ENCODE measurements at regions not wholly inside any gene's neighbourhood (a gene's known extent, or its start where the extent isn't known, plus 50 kb on each side); places are given as distances from the start of the nearest gene placed in this dataset.

DNA sequence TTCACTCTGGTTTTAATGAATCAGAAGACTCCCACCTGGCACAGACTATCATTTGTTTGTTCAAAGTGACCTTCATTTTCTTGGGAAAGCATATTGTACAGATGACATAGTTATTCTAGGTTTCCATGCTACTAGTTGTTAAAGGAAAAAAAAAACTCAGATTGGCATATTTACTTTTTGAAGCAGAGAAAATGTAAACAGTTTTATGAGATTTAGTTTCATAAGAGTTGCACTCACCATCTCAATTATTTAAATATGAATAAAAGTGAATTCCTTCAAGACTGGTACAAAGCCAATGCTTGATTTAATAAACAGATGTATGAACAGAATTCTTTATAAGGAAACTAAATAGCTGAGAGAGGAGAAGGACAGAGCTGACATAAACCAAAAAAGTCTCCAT is 280.3 kb upstream of the UGT8 start:
- intact Hi-C loops (cut with DNase I) = no loop called here
- no peaks in the 10 kb centered on the region for H3K4me1 ChIP-seq (ENCODE audit: control insufficient read depth in 2 of 3, insufficient read depth in 2 of 3, low read depth in 1 of 3, low read length in 3 of 3)

GRCh38 chr4:114320126-114320525 is 278.5 kb upstream of the UGT8 start:
- Histone ChIP-seq H3K4me1 (ENCODE audit: control insufficient read depth in 2 of 3, insufficient read depth in 2 of 3, low read depth in 1 of 3, low read length in 3 of 3) (no peaks in the 10 kb centered on the region), H3K27me3 (ENCODE audit: control insufficient read depth, insufficient read depth, low read length) (no peaks in the 10 kb centered on the region), H3K9me3 (ENCODE audit: control insufficient read depth in 2 of 3, insufficient read depth in 1 of 3, low read length in 3 of 3) (no peaks in the 10 kb centered on the region), H3K9ac (ENCODE audit: low read length in 3 of 3) (no peak overlapping the region), H3K27ac (ENCODE audit: low read depth in 2 of 2, low read length in 2 of 2) (no peak overlapping the region), H3K4me3 (ENCODE audit: low read length in 3 of 3) (no peak overlapping the region), H3K36me3 (ENCODE audit: control insufficient read depth in 2 of 3, insufficient read depth in 3 of 3, low read length in 3 of 3) (no peaks in the 10 kb centered on the region)
- TF ChIP-seq, protein P1, sequence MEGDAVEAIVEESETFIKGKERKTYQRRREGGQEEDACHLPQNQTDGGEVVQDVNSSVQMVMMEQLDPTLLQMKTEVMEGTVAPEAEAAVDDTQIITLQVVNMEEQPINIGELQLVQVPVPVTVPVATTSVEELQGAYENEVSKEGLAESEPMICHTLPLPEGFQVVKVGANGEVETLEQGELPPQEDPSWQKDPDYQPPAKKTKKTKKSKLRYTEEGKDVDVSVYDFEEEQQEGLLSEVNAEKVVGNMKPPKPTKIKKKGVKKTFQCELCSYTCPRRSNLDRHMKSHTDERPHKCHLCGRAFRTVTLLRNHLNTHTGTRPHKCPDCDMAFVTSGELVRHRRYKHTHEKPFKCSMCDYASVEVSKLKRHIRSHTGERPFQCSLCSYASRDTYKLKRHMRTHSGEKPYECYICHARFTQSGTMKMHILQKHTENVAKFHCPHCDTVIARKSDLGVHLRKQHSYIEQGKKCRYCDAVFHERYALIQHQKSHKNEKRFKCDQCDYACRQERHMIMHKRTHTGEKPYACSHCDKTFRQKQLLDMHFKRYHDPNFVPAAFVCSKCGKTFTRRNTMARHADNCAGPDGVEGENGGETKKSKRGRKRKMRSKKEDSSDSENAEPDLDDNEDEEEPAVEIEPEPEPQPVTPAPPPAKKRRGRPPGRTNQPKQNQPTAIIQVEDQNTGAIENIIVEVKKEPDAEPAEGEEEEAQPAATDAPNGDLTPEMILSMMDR (IDR thresholded peaks at IDR 0.05; ENCODE audit: borderline replicate concordance, extremely low read depth, insufficient read depth) = no peak
- FAIRE-seq = no peak
- no peak for DNase-seq
- intact Hi-C loops (cut with DNase I) = no loop called here

More for the DNA sequence above, 280.3 kb upstream of the UGT8 start:
- DNase-seq = peak in 1 of 5 donors; percentile 20
- Histone ChIP-seq H3K4me3 (ENCODE audit: low read length in 3 of 3) (no peak overlapping the region), H3K9me3 (ENCODE audit: control insufficient read depth in 2 of 3, insufficient read depth in 1 of 3, low read length in 3 of 3) (no peaks in the 10 kb centered on the region), H3K9ac (ENCODE audit: low read length in 3 of 3) (no peak overlapping the region), H3K27ac (ENCODE audit: low read depth in 2 of 2, low read length in 2 of 2) (no peak overlapping the region), H3K36me3 (ENCODE audit: control insufficient read depth in 2 of 3, insufficient read depth in 3 of 3, low read length in 3 of 3) (no peaks in the 10 kb centered on the region), H3K27me3 (ENCODE audit: control insufficient read depth, insufficient read depth, low read length) (no peaks in the 10 kb centered on the region)
- peak; percentile 35 for FAIRE-seq
- TF ChIP-seq, protein P1 (IDR thresholded peaks at IDR 0.05; ENCODE audit: borderline replicate concordance, extremely low read depth, insufficient read depth) = no peak

DNA sequence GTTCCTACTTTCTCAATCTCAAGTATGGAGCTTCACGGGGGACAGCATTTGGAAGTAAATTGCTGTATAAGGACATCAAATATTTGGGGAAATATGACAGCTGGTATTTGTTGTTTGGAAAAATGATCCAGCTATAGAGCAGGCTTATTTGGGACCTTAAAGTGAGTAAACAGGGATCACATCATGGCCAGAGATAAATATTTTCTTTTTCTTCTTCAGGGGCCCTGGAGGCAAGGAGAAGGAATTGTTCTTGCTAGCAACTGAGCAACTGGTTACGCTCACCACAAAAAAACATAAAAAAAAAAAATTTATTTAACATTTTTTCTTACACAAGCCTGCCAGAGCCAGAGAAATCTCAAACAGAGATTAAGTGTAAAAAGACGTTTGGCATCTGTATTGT is 277.2 kb upstream of the UGT8 start:
- no peaks in the 10 kb centered on the region for H3K9me3 ChIP-seq (ENCODE audit: control insufficient read depth in 2 of 3, insufficient read depth in 1 of 3, low read length in 3 of 3)
- H3K4me3 ChIP-seq (ENCODE audit: low read length in 3 of 3) = no peak overlapping the region
- no peaks in the 10 kb centered on the region for H3K27me3 ChIP-seq (ENCODE audit: control insufficient read depth, insufficient read depth, low read length)
- intact Hi-C loops (cut with DNase I) = no loop called here
- H3K9ac ChIP-seq (ENCODE audit: low read length in 3 of 3) = no peak overlapping the region
- no peaks in the 10 kb centered on the region for H3K36me3 ChIP-seq (ENCODE audit: control insufficient read depth in 2 of 3, insufficient read depth in 3 of 3, low read length in 3 of 3)
- FAIRE-seq (no peak), DNase-seq (no peak)
- H3K27ac ChIP-seq (ENCODE audit: low read depth in 2 of 2, low read length in 2 of 2) = no peak overlapping the region
- TF ChIP-seq, protein P1 (IDR thresholded peaks at IDR 0.05; ENCODE audit: borderline replicate concordance, extremely low read depth, insufficient read depth) = no peak
- H3K4me1 ChIP-seq (ENCODE audit: control insufficient read depth in 2 of 3, insufficient read depth in 2 of 3, low read depth in 1 of 3, low read length in 3 of 3) = no peaks in the 10 kb centered on the region

- intact Hi-C loops (cut with DNase I) = no loop called here
- Histone ChIP-seq H3K4me1 (ENCODE audit: control insufficient read depth in 2 of 3, insufficient read depth in 2 of 3, low read depth in 1 of 3, low read length in 3 of 3) (no peaks in the 10 kb centered on the region), H3K27me3 (ENCODE audit: control insufficient read depth, insufficient read depth, low read length) (no peaks in the 10 kb centered on the region), H3K4me3 (ENCODE audit: low read length in 3 of 3) (no peak overlapping the region), H3K36me3 (ENCODE audit: control insufficient read depth in 2 of 3, insufficient read depth in 3 of 3, low read length in 3 of 3) (no peaks in the 10 kb centered on the region), H3K9ac (ENCODE audit: low read length in 3 of 3) (no peak overlapping the region), H3K9me3 (ENCODE audit: control insufficient read depth in 2 of 3, insufficient read depth in 1 of 3, low read length in 3 of 3) (no peaks in the 10 kb centered on the region), H3K27ac (ENCODE audit: low read depth in 2 of 2, low read length in 2 of 2) (no peak overlapping the region)
- FAIRE-seq (no peak), DNase-seq (no peak)
- TF ChIP-seq, protein P1 (IDR thresholded peaks at IDR 0.05; ENCODE audit: borderline replicate concordance, extremely low read depth, insufficient read depth) = no peak
These were observed 274.8 kb upstream of the UGT8 start for GRCh38 chr4:114323841-114324240.
